CD4-positive, alpha-beta T cell (primary cell): ENCODE measurements at regions not wholly inside any gene's neighbourhood (a gene's known extent, or its start where the extent isn't known, plus 50 kb on each side); places are given as distances from the start of the nearest gene placed in this dataset.
"Not testable (repeated sequence)": the region's sequence is repeated elsewhere in the genome, so short reads cannot be mapped to it uniquely, and the experiment has no call there.

ENCODE experiments used
- ATAC-seq: fragments of 200-7000 bp; cut with Tn5 transposase; one replicate; pipeline ENCODE4 v1.10.0; 2022; ENCODE audit warnings: mild to moderate bottlenecking; ENCODE audit not compliant: poor library complexity
- CTCF ChIA-PET: fragments of 350-600 bp; sonication (Branson Sonifier 250); formaldehyde crosslinking; loops from one replicate; lab custom pipeline; 2021; ENCODE audit warnings: antibody characterized with exemption, inconsistent platforms; lab: Charles Lee
- POLR2A ChIA-PET: fragments of 350-600 bp; sonication (Branson Sonifier 250); formaldehyde crosslinking; loops from one replicate; lab custom pipeline; 2021; ENCODE audit warnings: antibody characterized with exemption, inconsistent platforms; lab: Charles Lee
- DNase-seq, 14 experiments: peaks; one replicate each; pipeline ENCODE4 v3.0.0-alpha.2; 2013 to 2020; ENCODE audit warnings: mixed read lengths in 2 of 14
- H3K27ac ChIP-seq, 2 donors: one replicate each; pipeline versions ENCODE4 v1.5.1 to v1.7.0; 2013; ENCODE audit warnings: low read length in 2 of 2, low read depth in 1 of 2, mild to moderate bottlenecking in 1 of 2
- H3K27me3 ChIP-seq, 2 experiments: 1 replicate in 1 of 2; 2 replicates in 1 of 2; pipeline versions ENCODE4 v1.6.1 to v1.7.0; 2013; ENCODE audit warnings: low read length in 2 of 2, control low read depth in 1 of 2, mild to moderate bottlenecking in 1 of 2, moderate library complexity in 1 of 2; ENCODE audit not compliant: insufficient read depth in 2 of 2, control insufficient read depth in 1 of 2
- H3K36me3 ChIP-seq: one replicate; pipeline ENCODE4 v1.6.1; 2013; ENCODE audit warnings: low read length, control low read depth; ENCODE audit not compliant: insufficient read depth
- H3K4me1 ChIP-seq: one replicate; pipeline ENCODE4 v1.6.1; 2013; ENCODE audit warnings: low read length, control low read depth; ENCODE audit not compliant: insufficient read depth
- H3K4me3 ChIP-seq: one replicate; pipeline ENCODE4 v1.5.1; 2013; ENCODE audit warnings: mild to moderate bottlenecking, low read length, moderate library complexity
- H3K9me3 ChIP-seq, 2 experiments: 1 replicate in 1 of 2; 2 replicates in 1 of 2; pipeline versions ENCODE4 v1.6.1 to v1.7.0; 2013; ENCODE audit warnings: low read length in 2 of 2, mild to moderate bottlenecking in 2 of 2, control low read depth in 1 of 2, moderate library complexity in 1 of 2; ENCODE audit not compliant: control insufficient read depth in 1 of 2, insufficient read depth in 1 of 2
- H3K27ac Mint-ChIP-seq: one replicate; pipeline ENCODE4 v1.8.0; 2020; ENCODE audit warnings: mixed read lengths
- H3K27me3 Mint-ChIP-seq: one replicate; pipeline ENCODE4 v1.8.0; 2021; ENCODE audit warnings: mixed read lengths
- H3K36me3 Mint-ChIP-seq: one replicate; pipeline ENCODE4 v1.8.0; 2021; ENCODE audit warnings: low read depth, mixed read lengths
- H3K4me1 Mint-ChIP-seq: one replicate; pipeline ENCODE4 v1.8.0; 2021; ENCODE audit warnings: low read depth, mixed read lengths
- H3K4me3 Mint-ChIP-seq: one replicate; pipeline ENCODE4 v1.8.0; 2020; ENCODE audit warnings: mild to moderate bottlenecking, mixed read lengths
- H3K9me3 Mint-ChIP-seq: one replicate; pipeline ENCODE4 v1.8.0; 2020; ENCODE audit warnings: mixed read lengths
- intact Hi-C, 2 experiments: fragments of 100-400 bp; cut with DNase I in 1 of 2; cut with micrococcal nuclease in 1 of 2; formaldehyde crosslinking; loops; one replicate each; pipeline versions ENCODE4 v1.15.1 to v1.9.0; 2023 to 2025; cut with DNase I, micrococcal nuclease
- TF ChIP-seq, protein P1 (sequence below): fragments of 200-600 bp; IDR thresholded peaks from one replicate; pipeline ENCODE4 v1.8.0; 2022; ENCODE audit warnings: antibody characterized with exemption, mild to moderate bottlenecking

DNA sequence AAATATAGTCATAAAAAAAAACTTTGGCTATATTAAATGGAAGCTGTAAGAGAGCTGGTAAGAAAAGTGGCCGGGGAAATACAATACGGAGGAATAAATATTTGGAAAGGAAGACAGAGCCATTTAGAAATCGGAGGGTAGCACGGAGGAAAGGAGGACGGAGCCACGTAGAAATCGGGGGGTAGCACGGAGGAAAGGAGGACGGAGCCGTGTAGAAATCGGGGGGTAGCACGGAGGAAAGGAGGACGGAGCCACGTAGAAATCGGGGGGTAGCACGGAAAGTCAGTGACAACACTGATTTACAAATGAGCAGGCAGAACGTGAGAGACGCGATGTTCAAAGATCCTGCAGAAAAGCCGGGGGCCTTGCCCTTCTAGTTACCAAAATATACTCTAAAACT, 189.0 kb downstream of the BANP start:
- H3K27ac ChIP-seq, H3K4me3 ChIP-seq, POLR2A ChIA-PET, H3K27me3 Mint-ChIP-seq, H3K36me3 Mint-ChIP-seq, H3K4me3 Mint-ChIP-seq, H3K4me1 ChIP-seq, intact Hi-C loops, H3K9me3 ChIP-seq, H3K27me3 ChIP-seq, H3K4me1 Mint-ChIP-seq, H3K27ac Mint-ChIP-seq, H3K36me3 ChIP-seq, CTCF ChIA-PET: not testable (repeated sequence)
- ATAC-seq (peak; percentile 48), DNase-seq (peak in 1 of 14 experiments; percentile 67)
- peaks cover 10% of the 10 kb centered on the region for H3K9me3 Mint-ChIP-seq

DNA sequence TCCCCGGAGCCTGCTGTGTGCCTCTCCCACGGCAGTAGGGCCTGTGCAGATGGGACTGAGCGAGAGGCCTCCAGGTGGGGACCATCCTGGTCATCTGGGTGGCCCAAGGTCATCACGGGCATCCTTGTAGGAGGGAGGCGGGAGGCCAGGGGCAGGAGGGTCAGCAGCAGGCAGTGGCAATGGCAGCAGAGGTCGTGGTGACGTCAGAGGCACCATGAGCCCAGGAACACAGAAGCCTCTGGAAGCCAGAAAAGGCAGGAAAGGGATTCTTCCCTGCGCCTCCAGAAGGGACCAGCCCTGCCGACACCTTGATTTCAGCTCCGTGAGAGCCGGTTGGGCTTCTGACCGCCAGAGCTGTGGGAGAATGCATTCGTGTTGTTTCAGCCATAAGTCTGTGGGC, 190.3 kb downstream of the BANP start:
- TF ChIP-seq, protein P1, sequence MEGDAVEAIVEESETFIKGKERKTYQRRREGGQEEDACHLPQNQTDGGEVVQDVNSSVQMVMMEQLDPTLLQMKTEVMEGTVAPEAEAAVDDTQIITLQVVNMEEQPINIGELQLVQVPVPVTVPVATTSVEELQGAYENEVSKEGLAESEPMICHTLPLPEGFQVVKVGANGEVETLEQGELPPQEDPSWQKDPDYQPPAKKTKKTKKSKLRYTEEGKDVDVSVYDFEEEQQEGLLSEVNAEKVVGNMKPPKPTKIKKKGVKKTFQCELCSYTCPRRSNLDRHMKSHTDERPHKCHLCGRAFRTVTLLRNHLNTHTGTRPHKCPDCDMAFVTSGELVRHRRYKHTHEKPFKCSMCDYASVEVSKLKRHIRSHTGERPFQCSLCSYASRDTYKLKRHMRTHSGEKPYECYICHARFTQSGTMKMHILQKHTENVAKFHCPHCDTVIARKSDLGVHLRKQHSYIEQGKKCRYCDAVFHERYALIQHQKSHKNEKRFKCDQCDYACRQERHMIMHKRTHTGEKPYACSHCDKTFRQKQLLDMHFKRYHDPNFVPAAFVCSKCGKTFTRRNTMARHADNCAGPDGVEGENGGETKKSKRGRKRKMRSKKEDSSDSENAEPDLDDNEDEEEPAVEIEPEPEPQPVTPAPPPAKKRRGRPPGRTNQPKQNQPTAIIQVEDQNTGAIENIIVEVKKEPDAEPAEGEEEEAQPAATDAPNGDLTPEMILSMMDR: no peak
- ChIA-PET POLR2A (no interaction called here), CTCF (no interaction called here)
- Mint-ChIP-seq H3K36me3 (no peaks in the 10 kb centered on the region), H3K27ac (no peak overlapping the region), H3K4me3 (no peak overlapping the region), H3K4me1 (no peaks in the 10 kb centered on the region), H3K9me3 (peaks cover 10% of the 10 kb centered on the region), H3K27me3 (no peaks in the 10 kb centered on the region)
- no peak overlapping the region for H3K27ac ChIP-seq
- H3K27me3 ChIP-seq: no peaks in the 10 kb centered on the region
- ATAC-seq (no peak), DNase-seq (no peak)
- intact Hi-C loops: no loop called here
- no peak overlapping the region for H3K4me3 ChIP-seq
- H3K4me1 ChIP-seq: no peaks in the 10 kb centered on the region
- H3K36me3 ChIP-seq: no peaks in the 10 kb centered on the region
- peaks cover 0 to 10% of the 10 kb centered on the region in 2 experiments for H3K9me3 ChIP-seq

DNA sequence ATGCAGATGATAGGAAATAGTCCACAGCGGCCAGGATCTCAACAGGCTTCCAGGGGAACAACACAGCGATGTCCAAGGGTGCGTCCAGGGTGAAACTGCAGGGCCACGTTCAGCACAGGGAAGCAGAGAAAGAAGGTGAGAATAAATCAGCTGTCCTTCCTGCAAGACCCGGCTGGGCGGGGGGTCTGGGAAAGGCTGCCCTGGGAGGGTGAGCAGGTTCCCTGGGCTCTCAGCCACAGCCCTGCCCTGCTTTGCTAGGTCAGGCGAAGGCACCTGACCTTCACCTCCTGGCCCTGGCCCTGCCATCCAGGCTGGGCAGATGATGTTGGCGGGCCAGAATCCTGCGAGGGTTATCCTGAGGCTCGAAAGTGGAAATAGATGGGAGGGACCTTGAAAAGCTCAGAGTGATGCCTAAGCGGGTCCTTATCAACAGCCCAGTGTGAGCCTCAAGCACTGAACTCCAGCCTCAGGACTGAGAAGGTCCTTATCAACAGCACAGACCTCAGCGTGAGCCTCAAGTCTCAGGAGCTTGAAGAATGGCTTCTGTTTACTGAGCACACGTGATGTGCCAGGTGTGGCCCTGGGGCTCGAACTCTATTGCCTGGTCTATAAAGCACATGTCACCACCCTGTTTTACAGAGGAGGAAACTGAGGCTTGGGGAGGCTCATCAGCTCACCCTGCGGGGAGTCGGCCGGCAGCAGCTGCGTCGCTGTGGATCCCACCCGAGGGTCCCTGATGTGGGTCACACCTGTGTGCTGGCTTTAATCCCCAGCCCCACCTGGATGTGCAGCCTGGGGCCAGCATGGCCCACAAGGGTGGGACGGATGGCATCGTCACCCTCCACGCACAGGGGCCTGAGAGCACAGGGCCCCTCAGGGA, 191.1 kb downstream of the BANP start:
- H3K9me3 ChIP-seq, H3K4me3 Mint-ChIP-seq, intact Hi-C loops, DNase-seq, H3K27me3 Mint-ChIP-seq, POLR2A ChIA-PET, H3K36me3 Mint-ChIP-seq, ATAC-seq, H3K27me3 ChIP-seq, H3K27ac ChIP-seq, H3K4me1 Mint-ChIP-seq, H3K4me3 ChIP-seq, H3K27ac Mint-ChIP-seq, H3K36me3 ChIP-seq, H3K4me1 ChIP-seq, CTCF ChIA-PET: not testable (repeated sequence)
- H3K9me3 Mint-ChIP-seq: peaks cover 10% of the 10 kb centered on the region

DNA sequence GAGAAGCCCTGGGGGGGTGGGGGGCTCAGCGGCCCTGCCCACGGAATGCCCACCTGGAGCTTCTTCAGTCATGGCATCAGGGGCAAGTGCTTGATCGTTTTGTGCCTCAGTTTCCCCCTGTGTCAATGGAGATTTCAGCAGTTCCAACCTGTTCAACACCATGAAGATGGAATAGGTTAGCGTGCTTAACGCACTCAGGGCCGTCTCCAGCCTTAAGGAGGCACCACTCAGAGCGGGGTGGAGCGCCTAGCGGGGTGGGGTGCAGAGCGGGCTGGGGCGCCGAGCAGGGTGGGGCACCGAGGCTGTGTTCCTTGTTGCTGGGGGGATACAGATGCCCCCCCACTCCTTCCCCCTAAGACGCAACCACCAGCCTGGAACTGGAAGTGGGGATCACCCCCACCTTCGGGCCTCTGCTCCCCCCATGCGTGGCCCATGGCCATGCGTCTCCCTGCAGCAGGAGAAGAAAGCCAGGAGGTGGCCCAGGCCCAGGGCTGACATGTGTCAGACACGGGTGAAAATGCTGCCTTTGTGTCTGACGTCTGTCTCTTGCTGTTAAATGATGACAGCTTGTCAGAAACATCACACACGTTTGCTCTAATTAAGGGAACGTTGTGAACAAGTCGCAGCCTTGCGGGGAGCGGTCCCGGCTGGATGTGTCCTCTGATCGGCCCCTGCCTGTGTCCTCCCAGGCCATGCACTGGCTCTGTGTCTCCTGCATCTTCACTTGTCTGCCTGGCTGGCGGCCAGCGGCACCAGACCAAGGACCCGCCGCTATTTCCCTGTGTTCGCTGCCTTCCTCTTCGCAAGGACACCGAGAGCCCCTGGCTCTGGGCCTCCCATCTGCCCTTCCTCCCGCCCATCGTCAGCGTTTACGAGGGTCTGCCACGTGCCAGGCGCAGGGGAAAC, 192.1 kb downstream of the BANP start:
- ATAC-seq, H3K27me3 Mint-ChIP-seq, H3K9me3 Mint-ChIP-seq, H3K27ac Mint-ChIP-seq, POLR2A ChIA-PET, H3K36me3 ChIP-seq, DNase-seq, H3K27ac ChIP-seq, intact Hi-C loops, H3K4me3 ChIP-seq, H3K9me3 ChIP-seq, H3K4me3 Mint-ChIP-seq, H3K36me3 Mint-ChIP-seq, H3K4me1 Mint-ChIP-seq, H3K4me1 ChIP-seq, CTCF ChIA-PET, H3K27me3 ChIP-seq: not testable (repeated sequence)
